GM12874 (cell line): ENCODE measurements at regions not wholly inside any gene's neighbourhood (a gene's known extent, or its start where the extent isn't known, plus 50 kb on each side); places are given as distances from the start of the nearest gene placed in this dataset.

Experiments used
- CTCF ChIP-seq: IDR thresholded peaks from 2 replicates; pipeline ENCODE4 v1.5.1; 2011; ENCODE audit warnings: low read depth, mild to moderate bottlenecking, control low read depth, low read length, moderate library complexity; ENCODE audit not compliant: insufficient read depth

- TF ChIP-seq CTCF: no peak
Measured at GRCh38 chr2:143870696-143871095, 649.2 kb downstream of the ZEB2 start.

GRCh38 chr2:143856978-143857377 lies 662.9 kb downstream of the ZEB2 start:
- no peak for TF ChIP-seq CTCF

GRCh38 chr2:143852759-143853158 lies 667.2 kb downstream of the ZEB2 start:
- no peak for TF ChIP-seq CTCF

GRCh38 chr2:143850084-143850483 lies 669.8 kb downstream of the ZEB2 start:
- TF ChIP-seq CTCF: no peak

- TF ChIP-seq CTCF: no peak
Measured at GRCh38 chr2:143847257-143847656, 672.7 kb downstream of the ZEB2 start.

- no peak for TF ChIP-seq CTCF
Measured at GRCh38 chr2:143844986-143845385, 674.9 kb downstream of the ZEB2 start.

- TF ChIP-seq CTCF: no peak
Measured at GRCh38 chr2:143843686-143844085, 676.2 kb downstream of the ZEB2 start.

- no peak for TF ChIP-seq CTCF
Measured at GRCh38 chr2:143842836-143843235, 677.1 kb downstream of the ZEB2 start.
